H9 (cell line): ENCODE measurements at regions not wholly inside any gene's neighbourhood (a gene's known extent, or its start where the extent isn't known, plus 50 kb on each side); places are given as distances from the start of the nearest gene placed in this dataset.
"Not testable (repeated sequence)": the region's sequence is repeated elsewhere in the genome, so short reads cannot be mapped to it uniquely, and the experiment has no call there.

Experiments
- DNase-seq: peaks from one replicate; pipeline ENCODE4 v3.0.0-alpha.2; 2017
- H2AFZ ChIP-seq: one replicate; pipeline ENCODE4 v1.6.1; 2013; ENCODE audit warnings: mild to moderate bottlenecking, low read length, control low read depth, moderate library complexity
- H2AK5ac ChIP-seq: 2 replicates; pipeline ENCODE4 v1.6.1; 2013; ENCODE audit warnings: low read length, control low read depth, mixed read lengths; ENCODE audit not compliant: insufficient read length
- H2BK120ac ChIP-seq: one replicate; pipeline ENCODE4 v1.6.1; 2013; ENCODE audit warnings: low read depth, mild to moderate bottlenecking, low read length, control low read depth, inconsistent platforms; ENCODE audit not compliant: poor library complexity, severe bottlenecking
- H2BK12ac ChIP-seq: 2 replicates; pipeline ENCODE4 v1.6.1; 2013; ENCODE audit warnings: low read length, control low read depth, mixed read lengths, low read depth; ENCODE audit not compliant: insufficient read length
- H2BK15ac ChIP-seq: 2 replicates; pipeline ENCODE4 v1.6.1; 2013; ENCODE audit warnings: low read depth, low read length, control low read depth
- H2BK20ac ChIP-seq: one replicate; pipeline ENCODE4 v1.6.1; 2013; ENCODE audit warnings: low read depth, mild to moderate bottlenecking, low read length, control low read depth, inconsistent platforms; ENCODE audit not compliant: poor library complexity, severe bottlenecking
- H2BK5ac ChIP-seq: 2 replicates; pipeline ENCODE4 v1.6.1; 2013; ENCODE audit warnings: low read length, control low read depth, mixed read lengths; ENCODE audit not compliant: insufficient read length
- H3K14ac ChIP-seq: 2 replicates; pipeline ENCODE4 v1.6.1; 2013; ENCODE audit warnings: low read length, control low read depth; ENCODE audit not compliant: insufficient read depth
- H3K18ac ChIP-seq: 2 replicates; pipeline ENCODE4 v1.6.1; 2013; ENCODE audit warnings: low read depth, mild to moderate bottlenecking, mixed read lengths, low read length, control low read depth; ENCODE audit not compliant: insufficient read length
- H3K23ac ChIP-seq: 2 replicates; pipeline ENCODE4 v1.6.1; 2013; ENCODE audit warnings: low read length, control low read depth, mixed read lengths, low read depth; ENCODE audit not compliant: insufficient read length
- H3K23me2 ChIP-seq: 2 replicates; pipeline ENCODE4 v1.6.1; 2013; ENCODE audit warnings: low read depth, mild to moderate bottlenecking, mixed read lengths, low read length, control low read depth; ENCODE audit not compliant: insufficient read length, poor library complexity, severe bottlenecking
- H3K27ac ChIP-seq: 2 replicates; pipeline ENCODE4 v1.5.1; 2013; ENCODE audit warnings: low read length, control low read depth, mixed read lengths, low read depth; ENCODE audit not compliant: insufficient read length
- H3K27me3 ChIP-seq: 2 replicates; pipeline ENCODE4 v1.6.1; 2013; ENCODE audit warnings: low read length, control low read depth, inconsistent platforms; ENCODE audit not compliant: insufficient read depth
- H3K4ac ChIP-seq: 2 replicates; pipeline ENCODE4 v1.6.1; 2013; ENCODE audit warnings: low read depth, mild to moderate bottlenecking, control low read depth, inconsistent platforms, low read length, moderate library complexity
- H3K4me1 ChIP-seq: 2 replicates; pipeline ENCODE4 v1.6.1; 2013; ENCODE audit warnings: low read length, control low read depth, inconsistent platforms; ENCODE audit not compliant: insufficient read depth
- H3K4me2 ChIP-seq: 2 replicates; pipeline ENCODE4 v1.6.1; 2013; ENCODE audit warnings: low read length, control low read depth, mixed read lengths; ENCODE audit not compliant: insufficient read length, insufficient read depth
- H3K56ac ChIP-seq: 2 replicates; pipeline ENCODE4 v1.6.1; 2013; ENCODE audit warnings: low read depth, mild to moderate bottlenecking, mixed read lengths, low read length, control low read depth; ENCODE audit not compliant: insufficient read length
- H3K79me1 ChIP-seq: 2 replicates; pipeline ENCODE4 v1.6.1; 2013; ENCODE audit warnings: low read depth, mild to moderate bottlenecking, moderate library complexity, low read length, control low read depth, inconsistent platforms; ENCODE audit not compliant: insufficient read depth, poor library complexity, severe bottlenecking
- H3K79me2 ChIP-seq: 2 replicates; pipeline ENCODE4 v1.6.1; 2013; ENCODE audit warnings: low read length, control low read depth, inconsistent platforms; ENCODE audit not compliant: insufficient read depth
- H3K9ac ChIP-seq: 2 replicates; pipeline ENCODE4 v1.6.1; 2013; ENCODE audit warnings: low read length, control low read depth, mixed read lengths; ENCODE audit not compliant: insufficient read length; ENCODE audit errors: extremely low read depth
- H3K9me3 ChIP-seq: one replicate; pipeline ENCODE4 v1.6.1; 2013; ENCODE audit warnings: low read depth, low read length, inconsistent platforms; ENCODE audit not compliant: control insufficient read depth
- H3T11ph ChIP-seq: one replicate; pipeline ENCODE4 v1.6.1; 2013; ENCODE audit warnings: mild to moderate bottlenecking, low read length, control low read depth, inconsistent platforms
- H4K20me1 ChIP-seq: one replicate; pipeline ENCODE4 v1.6.1; 2013; ENCODE audit not compliant: control insufficient read depth, insufficient read length, insufficient read depth
- H4K5ac ChIP-seq: 2 replicates; pipeline ENCODE4 v1.6.1; 2013; ENCODE audit warnings: low read depth, mild to moderate bottlenecking, mixed read lengths, low read length, control low read depth; ENCODE audit not compliant: insufficient read length
- H4K8ac ChIP-seq: replicated peaks from 2 replicates; pipeline ENCODE4 v1.6.1; 2013; ENCODE audit warnings: low read length, control low read depth, mixed read lengths, low read depth; ENCODE audit not compliant: insufficient read length
- H4K91ac ChIP-seq: 2 replicates; pipeline ENCODE4 v1.6.1; 2013; ENCODE audit warnings: low read depth, mild to moderate bottlenecking, moderate library complexity, mixed read lengths, low read length, control low read depth; ENCODE audit not compliant: insufficient read length
- H3K27ac Mint-ChIP-seq, 3 experiments: 2 replicates in 2 of 3; 3 replicates in 1 of 3; pipeline ENCODE4 v1.8.0; 2020 to 2021; ENCODE audit warnings: mixed read lengths in 3 of 3, mild to moderate bottlenecking in 1 of 3, moderate library complexity in 1 of 3
- H3K27me3 Mint-ChIP-seq: 2 replicates; pipeline ENCODE4 v1.8.0; 2021; ENCODE audit warnings: low read depth, mild to moderate bottlenecking, moderate library complexity, mixed read lengths
- H3K36me3 Mint-ChIP-seq, 3 experiments: 2 replicates in 2 of 3; 3 replicates in 1 of 3; pipeline ENCODE4 v1.8.0; 2020 to 2021; ENCODE audit warnings: low read depth in 3 of 3, mixed read lengths in 3 of 3; ENCODE audit not compliant: insufficient read depth in 1 of 3
- H3K4me1 Mint-ChIP-seq, 2 experiments: 2 replicates each; pipeline ENCODE4 v1.8.0; 2020; ENCODE audit warnings: mixed read lengths in 2 of 2
- H3K4me3 Mint-ChIP-seq, 2 experiments: 2 replicates in 1 of 2; 3 replicates in 1 of 2; pipeline ENCODE4 v1.8.0; 2020 to 2021; ENCODE audit warnings: mild to moderate bottlenecking in 2 of 2, mixed read lengths in 2 of 2, moderate library complexity in 1 of 2
- H3K9me3 Mint-ChIP-seq, 2 experiments: 2 replicates in 1 of 2; 3 replicates in 1 of 2; pipeline ENCODE4 v1.8.0; 2020; ENCODE audit warnings: mild to moderate bottlenecking in 2 of 2, mixed read lengths in 2 of 2, moderate library complexity in 1 of 2
- WGBS: extraction: QIAGEN DNeasy Blood & Tissue Kit; methylation state at CpG from one replicate; pipeline ENCODE4 v1.1.7; 2013; ENCODE audit warnings: missing lambda C conversion rate, low lambda C conversion rate, mixed read lengths; ENCODE audit not compliant: insufficient read length; ENCODE audit errors: extremely low coverage; 5-methylcytosine and 5-hydroxymethylcytosine counted together

DNA sequence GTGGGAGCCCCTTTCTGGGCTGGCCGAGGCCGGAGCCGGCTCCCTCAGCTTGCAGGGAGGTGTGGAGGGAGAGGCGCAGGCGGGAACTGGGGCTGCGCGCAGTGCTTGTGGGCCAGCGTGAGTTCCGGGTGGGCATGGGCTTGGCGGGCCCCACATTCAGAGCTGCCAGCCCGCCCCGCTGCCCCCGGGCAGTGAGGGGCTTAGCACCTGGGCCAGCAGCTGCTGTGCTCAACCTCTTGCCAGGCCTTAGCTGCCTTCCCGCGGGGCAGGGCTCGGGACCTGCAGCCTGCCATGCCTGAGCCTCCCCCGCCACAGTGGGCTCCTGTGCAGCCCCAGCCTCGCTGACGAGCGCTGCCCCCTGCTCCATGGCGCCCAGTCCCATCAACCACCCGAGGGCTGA lies 136.9 kb upstream of the JADE1 start:
- DNase-seq, result not testable (repeated sequence)

More for the DNA sequence above, 136.9 kb upstream of the JADE1 start:
- not testable (repeated sequence) for H3K4me3 Mint-ChIP-seq, H3K9me3 ChIP-seq, H3K14ac ChIP-seq, H3K79me1 ChIP-seq, H3K4ac ChIP-seq, H3T11ph ChIP-seq, H3K23me2 ChIP-seq, H3K56ac ChIP-seq, H2BK5ac ChIP-seq, H3K23ac ChIP-seq, H2AK5ac ChIP-seq, H3K79me2 ChIP-seq, H3K27ac ChIP-seq, H2BK20ac ChIP-seq, H4K5ac ChIP-seq, H3K9me3 Mint-ChIP-seq, H4K8ac ChIP-seq, H2AFZ ChIP-seq, H2BK15ac ChIP-seq, H2BK120ac ChIP-seq, H3K9ac ChIP-seq, H3K27me3 ChIP-seq, H3K27me3 Mint-ChIP-seq, H3K4me1 ChIP-seq, H4K20me1 ChIP-seq, H3K4me2 ChIP-seq, H4K91ac ChIP-seq, H3K18ac ChIP-seq, H2BK12ac ChIP-seq, H3K27ac Mint-ChIP-seq
- H3K4me1 Mint-ChIP-seq, result peaks cover 29 to 32% of the 10 kb centered on the region in 2 experiments
- H3K36me3 Mint-ChIP-seq, result peaks cover 4 to 15% (median 7%) of the 10 kb centered on the region in 3 experiments; a peak in 6 of 7 replicates
- no CpG with 5 or more reads among the region's 22 CpGs for WGBS
